Heart left ventricle (tissue), 13 donors: ENCODE measurements at regions not wholly inside any gene's neighbourhood (a gene's known extent, or its start where the extent isn't known, plus 50 kb on each side); places are given as distances from the start of the nearest gene placed in this dataset.

Experiments used
- CTCF ChIP-seq, 12 donors: fragments of 200-600 bp; sonication (generic) in 4 of 12; IDR thresholded peaks; one replicate each; pipeline versions ENCODE4 v1.5.0 to v1.8.0; 2018 to 2022; ENCODE audit warnings: antibody characterized with exemption in 12 of 12, mild to moderate bottlenecking in 5 of 12
- POLR2A ChIP-seq, 2 donors: fragments of 450-650 bp; IDR thresholded peaks; one replicate each; pipeline ENCODE4 v1.6.1; 2017; ENCODE audit warnings: antibody characterized with exemption in 2 of 2, mild to moderate bottlenecking in 2 of 2, moderate library complexity in 2 of 2
- donor health status: ischemic (EF 13 %, LVEDD 7.1; RV severe dilation, severe dysfunction).
- donor health status: DM: no; HTN: yes; CAD: no.
- donor health status: DM: no; HTN: no; CAD: no.
- donor health status: ischemic (EF 25% LVEDD 6.9; RV normal size, moderate dysfunction).
- donor health status: ischemic (EF 25% LVEDD 5.7; RV mildly dilated, moderate dysfunction).
- donor health status: ischemic (EF 35%, LVEDD 5.7; RV mildly dilated, moderate dysfunction).
- donor health status: nonischemic (EF 11% LVEDD 7.7; RV severe dilation, severe dysfunction).
- donor health status: DM: yes; HTN: yes; CAD: no.
- donor health status: PGD.
- donor health status: ischemic (EF 29% LVEDD 5.4; RV normal size, mild dysfunction).
- donor health status: nonischemic (EF 23%, LVEDD 6.1; RV moderate dilation, normal function).

GRCh38 chr14:48955857-48956256, 630.3 kb downstream of the RPS29 start:
- TF ChIP-seq CTCF (IDR thresholded peaks at IDR 0.05), result no peak
- TF ChIP-seq POLR2A (IDR thresholded peaks at IDR 0.05), result no peak
